Activated naive CD4-positive, alpha-beta T cell treated with anti-CD3 and anti-CD28 coated beads for 36 hours (primary cell): ENCODE measurements at regions not wholly inside any gene's neighbourhood (a gene's known extent, or its start where the extent isn't known, plus 50 kb on each side); places are given as distances from the start of the nearest gene placed in this dataset.
A peak's percentile ranks its signal among the peaks of the same experiment; 100 is the strongest.
"Not testable (repeated sequence)": the region's sequence is repeated elsewhere in the genome, so short reads cannot be mapped to it uniquely, and the experiment has no call there.

Experiments
- CTCF ChIA-PET: fragments of 350-600 bp; sonication (Branson Sonifier 250); formaldehyde crosslinking; loops from one replicate; lab custom pipeline; 2021; ENCODE audit warnings: antibody characterized with exemption; lab: Charles Lee
- DNase-seq: peaks from one replicate; pipeline ENCODE4 v3.0.0-alpha.2; 2020
- H3K27ac Mint-ChIP-seq: one replicate; pipeline ENCODE4 v1.8.0; 2021; ENCODE audit warnings: mild to moderate bottlenecking, mixed read lengths
- H3K27me3 Mint-ChIP-seq: one replicate; pipeline ENCODE4 v1.8.0; 2021; ENCODE audit warnings: low read depth, mixed read lengths
- H3K36me3 Mint-ChIP-seq: one replicate; pipeline ENCODE4 v1.8.0; 2021; ENCODE audit warnings: low read depth, mixed read lengths
- H3K4me1 Mint-ChIP-seq: one replicate; pipeline ENCODE4 v1.8.0; 2021; ENCODE audit warnings: low read depth, mixed read lengths
- H3K4me3 Mint-ChIP-seq: one replicate; pipeline ENCODE4 v1.8.0; 2021; ENCODE audit warnings: mild to moderate bottlenecking, moderate library complexity, mixed read lengths
- H3K9me3 Mint-ChIP-seq: one replicate; pipeline ENCODE4 v1.8.0; 2021; ENCODE audit warnings: mixed read lengths
- intact Hi-C: fragments of 100-400 bp; cut with micrococcal nuclease; formaldehyde crosslinking; loops from one replicate; pipeline ENCODE4 v1.15.1; 2023

DNA sequence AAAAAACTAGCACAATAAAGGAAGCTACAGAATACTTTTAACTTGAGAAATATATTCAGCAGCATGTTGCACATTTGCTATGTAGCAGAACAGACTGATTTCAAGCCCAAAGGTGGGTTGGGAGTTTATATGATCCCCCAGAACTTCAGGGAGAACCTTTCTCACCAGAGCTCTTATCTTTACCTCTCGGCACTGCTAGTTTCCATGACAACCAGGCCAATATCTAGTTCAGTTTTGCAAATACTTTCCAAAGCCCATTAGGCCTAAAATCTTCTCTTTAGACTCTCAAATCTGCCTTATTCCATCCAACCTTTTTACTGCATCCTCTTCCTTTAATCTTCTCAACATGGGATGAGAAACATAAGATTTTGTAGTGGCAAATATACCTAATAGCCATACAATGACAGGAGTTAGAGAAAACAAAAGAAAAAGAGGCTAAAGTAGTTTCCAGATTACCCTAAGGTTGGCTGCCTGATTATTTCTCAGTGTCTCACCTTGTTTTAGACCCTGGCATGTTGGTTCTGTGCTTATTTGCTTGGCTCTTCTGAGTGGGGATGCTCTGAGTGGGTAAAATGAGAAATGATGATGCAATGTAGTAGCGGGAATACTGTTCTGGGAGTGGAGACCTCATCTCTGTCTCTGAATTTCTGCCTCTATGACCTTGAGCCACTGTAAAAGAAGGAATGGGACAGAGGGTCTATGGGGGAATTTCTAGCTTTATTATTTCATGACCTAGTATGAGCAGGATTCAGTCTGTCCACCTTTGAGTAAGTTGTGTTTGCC is 427.6 kb upstream of the STXBP6 start:
- H3K9me3 Mint-ChIP-seq, result peaks cover 1% of the 10 kb centered on the region
- H3K4me1 Mint-ChIP-seq, result no peaks in the 10 kb centered on the region
- H3K36me3 Mint-ChIP-seq, result no peaks in the 10 kb centered on the region
- DNase-seq, result no peak
- CTCF ChIA-PET, result no interaction called here
- H3K4me3 Mint-ChIP-seq, result no peak overlapping the region
- peaks cover 2% of the 10 kb centered on the region for H3K27me3 Mint-ChIP-seq
- intact Hi-C loops, result no loop called here
- no peak overlapping the region for H3K27ac Mint-ChIP-seq

- no peaks in the 10 kb centered on the region for H3K36me3 Mint-ChIP-seq
- H3K27ac Mint-ChIP-seq, result no peak overlapping the region
- no peak for DNase-seq
- H3K27me3 Mint-ChIP-seq, result peaks cover 2% of the 10 kb centered on the region
- intact Hi-C loops, result no loop called here
- H3K4me1 Mint-ChIP-seq, result no peaks in the 10 kb centered on the region
- no peaks in the 10 kb centered on the region for H3K9me3 Mint-ChIP-seq
- CTCF ChIA-PET, result no interaction called here
- no peak overlapping the region for H3K4me3 Mint-ChIP-seq
Measured at GRCh38 chr14:25472700-25473099, 422.8 kb upstream of the STXBP6 start.

DNA sequence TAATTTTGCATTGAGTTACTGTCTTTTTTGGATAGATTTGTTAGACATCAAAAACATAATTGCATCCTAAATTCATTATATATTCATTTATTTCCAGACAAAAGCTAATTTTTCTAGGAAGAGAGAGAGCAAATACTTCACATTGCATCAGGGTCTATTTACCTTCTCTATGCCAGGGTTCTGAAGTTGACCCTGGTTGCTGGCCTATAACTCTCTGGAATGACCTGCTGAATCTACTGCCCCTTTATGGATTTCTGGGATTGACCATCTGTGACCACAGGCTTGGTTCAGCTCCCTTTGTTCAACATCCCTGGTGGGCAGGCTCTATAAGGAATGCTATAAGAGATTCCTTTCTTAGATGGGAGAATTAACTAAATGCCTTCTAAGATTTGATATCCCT is 414.8 kb upstream of the STXBP6 start:
- CTCF ChIA-PET, result no interaction called here

GRCh38 chr14:25464078-25464477 is 414.1 kb upstream of the STXBP6 start:
- CTCF ChIA-PET, result no interaction called here
- Mint-ChIP-seq H3K36me3 (no peaks in the 10 kb centered on the region), H3K4me3 (no peak overlapping the region), H3K27ac (no peak overlapping the region), H3K9me3 (peaks cover 3% of the 10 kb centered on the region), H3K27me3 (no peaks in the 10 kb centered on the region), H3K4me1 (no peaks in the 10 kb centered on the region)
- intact Hi-C loops, result no loop called here
- DNase-seq, result no peak

More for the DNA sequence above, 414.8 kb upstream of the STXBP6 start:
- H3K27me3 Mint-ChIP-seq, result no peaks in the 10 kb centered on the region
- no peak for DNase-seq
- no peak overlapping the region for H3K4me3 Mint-ChIP-seq
- no peaks in the 10 kb centered on the region for H3K4me1 Mint-ChIP-seq
- peaks cover 3% of the 10 kb centered on the region for H3K9me3 Mint-ChIP-seq
- no peaks in the 10 kb centered on the region for H3K36me3 Mint-ChIP-seq
- intact Hi-C loops, result no loop called here
- no peak overlapping the region for H3K27ac Mint-ChIP-seq

DNA sequence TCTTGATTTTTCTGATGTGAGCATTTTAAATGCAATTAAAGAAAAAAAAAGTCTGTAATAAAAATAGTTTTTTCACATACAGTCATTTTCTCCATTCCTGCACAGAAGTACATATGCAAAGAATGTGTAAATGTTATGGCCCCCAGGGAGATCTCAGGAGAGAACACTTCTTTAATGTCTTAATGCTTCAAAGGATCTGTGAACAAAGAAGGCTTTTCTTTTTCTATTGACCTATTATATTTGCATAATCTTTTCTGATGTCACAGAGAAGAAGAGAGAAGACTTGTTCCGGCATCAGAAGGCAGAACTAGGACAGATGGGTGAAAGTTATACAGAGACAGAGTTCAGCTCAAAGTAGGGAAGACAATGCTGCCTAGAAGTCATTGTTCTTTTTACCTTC is 413.5 kb upstream of the STXBP6 start:
- Mint-ChIP-seq H3K27ac (no peak overlapping the region), H3K36me3 (no peaks in the 10 kb centered on the region), H3K4me1 (no peaks in the 10 kb centered on the region), H3K4me3 (no peak overlapping the region), H3K27me3 (no peaks in the 10 kb centered on the region), H3K9me3 (peaks cover 3% of the 10 kb centered on the region)
- CTCF ChIA-PET, result no interaction called here
- no peak for DNase-seq
- intact Hi-C loops, result no loop called here

DNA sequence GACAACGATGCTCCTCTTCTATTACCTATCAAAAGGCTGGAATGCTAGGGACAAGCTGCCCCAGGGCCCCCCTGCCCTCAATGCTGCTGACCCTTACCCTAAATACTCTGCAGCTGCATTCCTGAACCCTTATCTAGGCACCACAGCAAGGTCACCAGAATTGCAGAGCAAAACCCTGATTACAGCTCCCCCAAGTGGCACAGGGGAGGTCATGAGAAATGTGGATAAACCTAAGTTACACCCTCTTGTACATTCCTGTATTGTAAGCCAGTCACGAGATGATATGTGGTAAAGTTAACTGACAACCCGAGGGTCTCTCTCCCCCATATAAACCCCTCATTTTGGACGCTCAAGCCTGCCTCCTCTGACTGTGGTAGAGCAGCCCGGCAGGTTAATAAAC is 411.8 kb upstream of the STXBP6 start:
- CTCF ChIA-PET, result no interaction called here
- Mint-ChIP-seq H3K4me1 (no peaks in the 10 kb centered on the region), H3K9me3 (peaks cover 3% of the 10 kb centered on the region), H3K27ac (no peak overlapping the region), H3K4me3 (no peak overlapping the region), H3K27me3 (no peaks in the 10 kb centered on the region), H3K36me3 (no peaks in the 10 kb centered on the region)
- DNase-seq, result no peak
- intact Hi-C loops, result no loop called here

DNA sequence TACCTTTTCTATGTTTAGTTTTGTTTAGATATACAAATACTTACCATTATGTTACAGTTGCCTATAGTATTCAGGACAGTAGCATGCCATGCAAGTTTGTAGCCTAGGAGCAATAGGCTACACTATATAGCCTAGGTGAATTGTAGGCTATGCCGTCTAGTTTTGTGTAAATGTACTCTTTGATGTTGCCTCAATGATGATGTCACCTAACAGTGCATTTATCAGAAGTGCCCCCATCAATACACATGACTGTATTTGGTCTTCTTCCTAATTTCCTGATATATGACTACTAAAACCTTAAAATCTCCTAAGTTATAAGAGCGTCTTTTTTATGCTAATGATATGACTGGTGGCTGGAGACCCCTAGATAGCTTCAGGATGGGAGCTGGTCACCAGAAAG is 394.4 kb upstream of the STXBP6 start:
- Mint-ChIP-seq H3K27me3 (no peaks in the 10 kb centered on the region), H3K36me3 (no peaks in the 10 kb centered on the region), H3K9me3 (peaks cover 2% of the 10 kb centered on the region), H3K27ac (no peak overlapping the region), H3K4me3 (no peak overlapping the region), H3K4me1 (no peaks in the 10 kb centered on the region)
- no peak for DNase-seq
- intact Hi-C loops, result no loop called here
- CTCF ChIA-PET, result no interaction called here

- H3K9me3 Mint-ChIP-seq, intact Hi-C loops, H3K27ac Mint-ChIP-seq, H3K36me3 Mint-ChIP-seq, H3K27me3 Mint-ChIP-seq, DNase-seq, H3K4me3 Mint-ChIP-seq, CTCF ChIA-PET, H3K4me1 Mint-ChIP-seq: not testable (repeated sequence)
Measured at GRCh38 chr14:25440382-25440781, 390.4 kb upstream of the STXBP6 start.

- CTCF ChIA-PET, result no interaction called here
- no peaks in the 10 kb centered on the region for H3K4me1 Mint-ChIP-seq
- H3K36me3 Mint-ChIP-seq, result no peaks in the 10 kb centered on the region
- H3K27ac Mint-ChIP-seq, result no peak overlapping the region
- H3K9me3 Mint-ChIP-seq, result peaks cover 17% of the 10 kb centered on the region
- no peaks in the 10 kb centered on the region for H3K27me3 Mint-ChIP-seq
- no peak overlapping the region for H3K4me3 Mint-ChIP-seq
- no peak for DNase-seq
- intact Hi-C loops, result no loop called here
Measured at GRCh38 chr14:25436906-25437305, 387.0 kb upstream of the STXBP6 start.

DNA sequence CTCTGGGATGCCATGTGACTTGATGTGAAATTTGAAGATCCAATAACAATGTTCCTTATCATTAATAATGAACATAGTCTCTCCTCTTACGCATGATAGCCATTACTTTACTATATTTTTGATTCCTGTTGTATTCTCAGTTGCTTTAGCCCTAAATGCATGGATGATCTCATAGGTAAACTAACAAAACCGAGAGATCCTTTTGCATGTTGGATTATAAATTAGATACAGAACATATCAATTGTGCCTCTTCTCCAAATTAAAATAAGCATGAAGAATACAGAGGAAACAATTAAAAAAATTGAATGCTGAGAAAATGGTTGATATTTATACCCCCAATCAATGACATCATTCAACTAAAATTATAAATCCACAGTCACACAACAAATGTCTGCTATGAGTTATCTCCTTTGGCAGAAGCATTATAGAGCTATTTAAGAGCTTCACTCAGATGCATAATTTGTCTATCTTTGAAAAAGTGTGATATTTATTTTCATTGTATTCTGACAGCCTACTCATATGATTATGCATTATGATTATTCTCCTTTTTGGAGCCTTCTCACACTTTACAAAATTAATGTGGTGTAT is 386.4 kb upstream of the STXBP6 start:
- Mint-ChIP-seq H3K27me3 (no peaks in the 10 kb centered on the region), H3K36me3 (no peaks in the 10 kb centered on the region), H3K27ac (no peak overlapping the region), H3K4me1 (no peaks in the 10 kb centered on the region), H3K9me3 (peaks cover 16% of the 10 kb centered on the region), H3K4me3 (no peak overlapping the region)
- no peak for DNase-seq
- intact Hi-C loops, result no loop called here
- CTCF ChIA-PET, result no interaction called here

GRCh38 chr14:25431211-25432076 is 381.5 kb upstream of the STXBP6 start:
- Mint-ChIP-seq H3K9me3 (peaks cover 20% of the 10 kb centered on the region), H3K27ac (no peak overlapping the region), H3K36me3 (no peaks in the 10 kb centered on the region), H3K4me3 (no peak overlapping the region), H3K4me1 (no peaks in the 10 kb centered on the region), H3K27me3 (no peaks in the 10 kb centered on the region)
- CTCF ChIA-PET, result no interaction called here
- intact Hi-C loops, result no loop called here
- DNase-seq, result peak; percentile 11

GRCh38 chr14:25430808-25431207 is 380.9 kb upstream of the STXBP6 start:
- no peak overlapping the region for H3K4me3 Mint-ChIP-seq

More at GRCh38 chr14:25430808-25431207, 380.9 kb upstream of the STXBP6 start:
- no peak for DNase-seq
- CTCF ChIA-PET, result no interaction called here
- H3K36me3 Mint-ChIP-seq, result no peaks in the 10 kb centered on the region
- H3K27ac Mint-ChIP-seq, result no peak overlapping the region
- peaks cover 20% of the 10 kb centered on the region for H3K9me3 Mint-ChIP-seq
- H3K4me1 Mint-ChIP-seq, result no peaks in the 10 kb centered on the region
- intact Hi-C loops, result no loop called here
- no peaks in the 10 kb centered on the region for H3K27me3 Mint-ChIP-seq
